Cardiac muscle cell (in vitro differentiated cells and primary cell): ENCODE measurements at regions not wholly inside any gene's neighbourhood (a gene's known extent, or its start where the extent isn't known, plus 50 kb on each side); places are given as distances from the start of the nearest gene placed in this dataset.

ENCODE experiments used
- DNase-seq, 2 donors: peaks; one replicate each; pipeline versions ENCODE4 v3.0.0 to v3.0.0-alpha.2; 2010 to 2017; ENCODE audit warnings: low read depth in 1 of 2, low spot score in 1 of 2
- H3K27ac ChIP-seq: fragments of 200-600 bp; sonication (generic); 2 replicates; pipeline ENCODE4 v1.5.1; 2016
- H3K27me3 ChIP-seq: fragments of 200-600 bp; sonication (generic); 2 replicates; pipeline ENCODE4 v1.6.0; 2016; ENCODE audit warnings: control low read depth
- H3K36me3 ChIP-seq: fragments of 200-600 bp; sonication (generic); 2 replicates; pipeline ENCODE4 v1.5.1; 2016; ENCODE audit warnings: control low read depth
- H3K4me1 ChIP-seq: fragments of 200-600 bp; sonication (generic); 2 replicates; pipeline ENCODE4 v1.8.1; 2017; ENCODE audit warnings: low read depth, mild to moderate bottlenecking, mixed run types
- H3K4me3 ChIP-seq: fragments of 200-600 bp; sonication (generic); 2 replicates; pipeline ENCODE4 v1.5.1; 2016; ENCODE audit warnings: mild to moderate bottlenecking
- H3K9me3 ChIP-seq: fragments of 200-600 bp; sonication (generic); 2 replicates; pipeline ENCODE4 v1.5.1; 2017; ENCODE audit warnings: low read depth, mild to moderate bottlenecking, control low read depth
- TF ChIP-seq, protein P1 (sequence below): IDR thresholded peaks from 2 replicates; pipeline ENCODE4 v1.5.1; 2012; ENCODE audit warnings: low read depth, mild to moderate bottlenecking, low read length

- TF ChIP-seq, protein P1, sequence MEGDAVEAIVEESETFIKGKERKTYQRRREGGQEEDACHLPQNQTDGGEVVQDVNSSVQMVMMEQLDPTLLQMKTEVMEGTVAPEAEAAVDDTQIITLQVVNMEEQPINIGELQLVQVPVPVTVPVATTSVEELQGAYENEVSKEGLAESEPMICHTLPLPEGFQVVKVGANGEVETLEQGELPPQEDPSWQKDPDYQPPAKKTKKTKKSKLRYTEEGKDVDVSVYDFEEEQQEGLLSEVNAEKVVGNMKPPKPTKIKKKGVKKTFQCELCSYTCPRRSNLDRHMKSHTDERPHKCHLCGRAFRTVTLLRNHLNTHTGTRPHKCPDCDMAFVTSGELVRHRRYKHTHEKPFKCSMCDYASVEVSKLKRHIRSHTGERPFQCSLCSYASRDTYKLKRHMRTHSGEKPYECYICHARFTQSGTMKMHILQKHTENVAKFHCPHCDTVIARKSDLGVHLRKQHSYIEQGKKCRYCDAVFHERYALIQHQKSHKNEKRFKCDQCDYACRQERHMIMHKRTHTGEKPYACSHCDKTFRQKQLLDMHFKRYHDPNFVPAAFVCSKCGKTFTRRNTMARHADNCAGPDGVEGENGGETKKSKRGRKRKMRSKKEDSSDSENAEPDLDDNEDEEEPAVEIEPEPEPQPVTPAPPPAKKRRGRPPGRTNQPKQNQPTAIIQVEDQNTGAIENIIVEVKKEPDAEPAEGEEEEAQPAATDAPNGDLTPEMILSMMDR = no peak
- no peaks in the 10 kb centered on the region for H3K4me1 ChIP-seq
- H3K36me3 ChIP-seq = no peaks in the 10 kb centered on the region
- no peak overlapping the region for H3K27ac ChIP-seq
- DNase-seq = no peak
- no peak overlapping the region for H3K4me3 ChIP-seq
- H3K9me3 ChIP-seq = no peaks in the 10 kb centered on the region
- H3K27me3 ChIP-seq = no peaks in the 10 kb centered on the region
Measured at GRCh38 chr17:71937914-71938313, 182.9 kb upstream of the SOX9 start.

GRCh38 chr17:71938340-71939010, 182.3 kb upstream of the SOX9 start:
- no peaks in the 10 kb centered on the region for H3K9me3 ChIP-seq
- peak in 1 of 2 donors; percentile 17 for DNase-seq

DNA sequence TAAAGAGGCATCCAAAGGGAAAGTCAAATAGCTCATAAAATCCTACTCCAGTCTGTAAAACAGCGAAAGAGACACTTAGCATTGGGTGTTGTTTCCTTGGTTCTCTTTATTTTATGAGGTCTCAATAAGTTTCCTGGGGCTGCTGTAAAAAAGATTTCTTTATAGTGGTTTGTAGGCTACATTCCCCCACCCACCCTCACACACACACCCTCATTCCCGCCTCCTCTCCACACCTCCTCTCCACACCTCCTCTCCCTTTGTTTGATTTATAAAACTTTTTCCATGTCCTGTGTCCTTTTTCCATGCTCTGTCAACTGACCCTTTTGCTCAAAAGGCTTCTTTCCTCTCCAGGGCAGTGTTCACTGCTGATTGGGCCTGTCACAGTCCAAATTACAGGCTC, 178.9 kb upstream of the SOX9 start:
- DNase-seq = peak in 1 of 2 donors; percentile 18
- Histone ChIP-seq H3K9me3 (no peaks in the 10 kb centered on the region), H3K36me3 (no peaks in the 10 kb centered on the region), H3K27ac (no peak overlapping the region), H3K27me3 (no peaks in the 10 kb centered on the region), H3K4me1 (no peaks in the 10 kb centered on the region), H3K4me3 (no peak overlapping the region)
- TF ChIP-seq, protein P1 = no peak

More at GRCh38 chr17:71938340-71939010, 182.3 kb upstream of the SOX9 start:
- TF ChIP-seq, protein P1 = no peak
- H3K4me3 ChIP-seq = no peak overlapping the region
- no peaks in the 10 kb centered on the region for H3K36me3 ChIP-seq
- no peaks in the 10 kb centered on the region for H3K4me1 ChIP-seq
- no peaks in the 10 kb centered on the region for H3K27me3 ChIP-seq
- H3K27ac ChIP-seq = no peak overlapping the region

GRCh38 chr17:71942626-71943025, 178.2 kb upstream of the SOX9 start:
- no peak for DNase-seq
- no peaks in the 10 kb centered on the region for H3K27me3 ChIP-seq
- no peaks in the 10 kb centered on the region for H3K4me1 ChIP-seq
- no peaks in the 10 kb centered on the region for H3K9me3 ChIP-seq
- no peaks in the 10 kb centered on the region for H3K36me3 ChIP-seq
- H3K4me3 ChIP-seq = no peak overlapping the region
- no peak overlapping the region for H3K27ac ChIP-seq
- TF ChIP-seq, protein P1 = no peak

DNA sequence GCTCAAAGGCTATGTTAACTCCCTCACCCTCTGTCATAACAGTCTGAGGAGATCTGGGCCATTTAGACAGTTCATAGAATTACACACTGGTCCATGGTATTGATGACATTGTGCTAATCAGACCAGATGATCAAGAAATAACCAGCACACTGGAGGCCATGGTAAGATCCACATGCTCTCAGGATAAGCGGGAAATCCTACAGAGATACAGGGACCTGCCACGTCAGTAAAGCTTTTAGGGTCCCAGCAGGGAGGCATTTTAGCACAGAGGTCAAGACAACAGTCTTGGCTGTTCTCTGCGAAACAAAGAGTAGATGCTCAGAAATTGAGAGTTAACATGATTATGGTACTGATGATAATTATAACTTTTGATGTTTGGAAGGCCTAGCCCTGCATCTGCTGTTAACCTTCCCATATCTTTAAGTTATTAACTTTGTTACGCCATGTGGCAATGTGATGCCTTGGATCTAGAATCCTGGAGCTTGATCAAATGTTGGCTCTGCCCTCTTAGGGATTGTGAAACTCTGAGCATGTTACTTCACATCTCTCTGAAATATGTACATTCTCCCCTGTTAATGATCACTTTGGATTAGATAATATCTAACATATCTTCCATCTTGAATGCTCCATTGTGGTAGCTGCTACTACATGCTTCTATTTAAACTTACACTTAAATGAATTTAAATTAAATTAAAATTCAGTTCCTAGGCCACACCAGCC, 172.0 kb upstream of the SOX9 start:
- TF ChIP-seq, protein P1 = no peak
- peak in 1 of 2 donors; percentile 6 for DNase-seq
- H3K4me3 ChIP-seq = no peak overlapping the region
- H3K27ac ChIP-seq = no peak overlapping the region
- no peaks in the 10 kb centered on the region for H3K4me1 ChIP-seq
- H3K36me3 ChIP-seq = no peaks in the 10 kb centered on the region
- H3K27me3 ChIP-seq = no peaks in the 10 kb centered on the region
- H3K9me3 ChIP-seq = no peaks in the 10 kb centered on the region
